HepG2 (cell line): ENCODE measurements at regions not wholly inside any gene's neighbourhood (a gene's known extent, or its start where the extent isn't known, plus 50 kb on each side); places are given as distances from the start of the nearest gene placed in this dataset.

Source experiments
- ATAC-seq: fragments of 200-7000 bp; cut with Tn5 transposase; 3 replicates; pipeline ENCODE4 v1.9.1; 2020; ENCODE audit warnings: mild to moderate bottlenecking, moderate library complexity
- BruUV-seq: library from RNA; stranded (reverse); fragments of 400-500 nt; replicated peaks from 2 replicates; lab custom pipeline; 2021; lab: Mats Ljungman, UMichigan
- CTCF ChIA-PET: fragments of 300-600 bp; formaldehyde crosslinking; extraction: SDS; loops from one replicate; lab custom pipeline; 2021; ENCODE audit warnings: low total read pairs, inconsistent platforms, low intra/inter-chr PET ratio; lab: Yijun Ruan, JAX
- POLR2A ChIA-PET: fragments of 350-600 bp; sonication (Branson Sonifier 250); formaldehyde crosslinking; loops from one replicate; lab custom pipeline; 2020; ENCODE audit warnings: antibody characterized with exemption, inconsistent platforms; lab: Yijun Ruan, JAX
- DNase-seq: peaks from one replicate; pipeline ENCODE4 v3.0.0-alpha.2; 2015; ENCODE audit warnings: low spot score
- FAIRE-seq: peaks from 3 replicates; lab custom pipeline; 2011; peaks lifted over from hg19 to GRCh38; lab: Jason Lieb, UNC
- H2AFZ ChIP-seq: one replicate; pipeline ENCODE4 v1.6.1; 2011; ENCODE audit warnings: low read length, inconsistent platforms
- H3K27ac ChIP-seq: fragments of 300-600 bp; 3 replicates; pipeline ENCODE4 v1.8.0; 2011; ENCODE audit warnings: mixed run types, mild to moderate bottlenecking, mixed read lengths, low read length, inconsistent platforms; ENCODE audit not compliant: insufficient read depth; ENCODE audit errors: extremely low read length
- H3K27me3 ChIP-seq, 2 experiments: fragments of 200-600 bp in 1 of 2; 2 replicates in 1 of 2; 3 replicates in 1 of 2; pipeline versions ENCODE4 v1.6.0 to v1.8.0; 2011; ENCODE audit warnings: low read length in 2 of 2, mild to moderate bottlenecking in 2 of 2, moderate library complexity in 2 of 2, inconsistent platforms in 1 of 2; ENCODE audit not compliant: insufficient read depth in 2 of 2, control insufficient read depth in 1 of 2
- H3K36me3 ChIP-seq, 2 experiments: fragments of 200-600 bp in 1 of 2; replicated peaks in 1 of 2; 2 replicates in 1 of 2; 3 replicates in 1 of 2; pipeline versions ENCODE4 v1.5.1 to v1.8.0; 2011; ENCODE audit warnings: low read length in 2 of 2, inconsistent platforms in 1 of 2; ENCODE audit not compliant: insufficient read depth in 2 of 2, control insufficient read depth in 1 of 2
- H3K4me1 ChIP-seq: 2 replicates; pipeline ENCODE4 v1.5.1; 2012; ENCODE audit warnings: low read length, inconsistent platforms; ENCODE audit not compliant: insufficient read depth
- H3K4me2 ChIP-seq: 2 replicates; pipeline ENCODE4 v1.6.0; 2011; ENCODE audit warnings: low read depth, low read length, inconsistent platforms
- H3K4me3 ChIP-seq, 3 experiments: fragments of 200-600 bp in 1 of 3; sonication (generic), shearing (Covaris generic) in 1 of 3; replicated peaks in 1 of 3; 2 replicates each; pipeline ENCODE4 v1.5.1; 2011 to 2016; ENCODE audit warnings: low read length in 3 of 3, inconsistent platforms in 2 of 3, low read depth in 2 of 3, mild to moderate bottlenecking in 2 of 3, control low read depth in 1 of 3, mixed read lengths in 1 of 3; ENCODE audit not compliant: insufficient read depth in 1 of 3
- H3K79me2 ChIP-seq: one replicate; pipeline ENCODE4 v1.6.1; 2011; ENCODE audit warnings: low read length, inconsistent platforms; ENCODE audit not compliant: insufficient read depth
- H3K9ac ChIP-seq: 2 replicates; pipeline ENCODE4 v1.6.0; 2011; ENCODE audit warnings: mild to moderate bottlenecking, low read depth, low read length, inconsistent platforms; ENCODE audit not compliant: insufficient read depth
- H3K9me3 ChIP-seq: 2 replicates; pipeline ENCODE4 v1.5.1; 2012; ENCODE audit warnings: mild to moderate bottlenecking, low read length
- H4K20me1 ChIP-seq: 2 replicates; pipeline ENCODE4 v1.6.0; 2011; ENCODE audit warnings: inconsistent platforms, mild to moderate bottlenecking, low read length, moderate library complexity; ENCODE audit not compliant: insufficient read depth
- CREB1 ChIP-seq, 2 experiments: fragments of 450-650 bp in 1 of 2; IDR thresholded peaks; 2 replicates each; pipeline ENCODE4 v1.6.1; 2016 to 2017; ENCODE audit warnings: control low read depth in 1 of 2, mild to moderate bottlenecking in 1 of 2, missing compliant biosample characterization in 1 of 2, missing genetic modification characterization in 1 of 2
- FOSL2 ChIP-seq: sonication (generic); formaldehyde crosslinking; IDR thresholded peaks from 2 replicates; pipeline ENCODE4 v1.4.0; 2020; ENCODE audit warnings: missing genetic modification reagents
- MAZ ChIP-seq, 2 experiments: sonication (generic) in 1 of 2; formaldehyde crosslinking in 1 of 2; IDR thresholded peaks; 2 replicates each; pipeline versions ENCODE4 v1.5.0 to v1.6.1; 2012 to 2020; ENCODE audit warnings: low read depth in 2 of 2, mild to moderate bottlenecking in 2 of 2, borderline replicate concordance in 1 of 2, improper control_type of control experiment in 1 of 2, low read length in 1 of 2, missing genetic modification reagents in 1 of 2, moderate library complexity in 1 of 2
- MBNL3 ChIP-seq: fragments of 250-450 bp; sonication (Bioruptor Pico); conservative IDR thresholded peaks from 2 replicates; pipeline ENCODE4 v1.8.0; 2022; ENCODE audit warnings: mild to moderate bottlenecking, inconsistent platforms
- MEIS2 ChIP-seq: sonication (generic); formaldehyde crosslinking; IDR thresholded peaks from 2 replicates; pipeline ENCODE4 v1.9.0; 2021; ENCODE audit warnings: mild to moderate bottlenecking, missing genetic modification reagents
- PRPF4 ChIP-seq: fragments of 200-400 bp; formaldehyde crosslinking; IDR thresholded peaks from 2 replicates; pipeline ENCODE4 v1.6.1; 2016; ENCODE audit warnings: low read length, low read depth; ENCODE audit not compliant: poor library complexity, severe bottlenecking
- RFX1 ChIP-seq: fragments of 450-650 bp; IDR thresholded peaks from 2 replicates; pipeline ENCODE4 v1.6.1; 2017
- RNF2 ChIP-seq: fragments of 450-650 bp; conservative IDR thresholded peaks from 2 replicates; pipeline ENCODE4 v1.6.1; 2016; ENCODE audit warnings: low read depth
- TOPORS ChIP-seq: sonication (generic); formaldehyde crosslinking; IDR thresholded peaks from 2 replicates; pipeline ENCODE4 v1.8.0; 2023; ENCODE audit warnings: mild to moderate bottlenecking, missing genetic modification reagents
- ZFP36L2 ChIP-seq: sonication (generic); formaldehyde crosslinking; IDR thresholded peaks from 2 replicates; pipeline ENCODE4 v1.4.0; 2020; ENCODE audit warnings: missing genetic modification reagents
- ZMAT3 ChIP-seq: sonication (generic); formaldehyde crosslinking; conservative IDR thresholded peaks from 2 replicates; pipeline ENCODE4 v1.7.0; 2021; ENCODE audit warnings: missing genetic modification reagents
- ZNF3 ChIP-seq: IDR thresholded peaks from 2 replicates; pipeline ENCODE4 v1.7.0; 2017; ENCODE audit warnings: inconsistent platforms
- ZSCAN22 ChIP-seq: sonication (generic); formaldehyde crosslinking; IDR thresholded peaks from 2 replicates; pipeline ENCODE4 v1.4.0; 2020; ENCODE audit warnings: mild to moderate bottlenecking, missing genetic modification reagents
- WGBS: methylation state at CpG from one replicate; pipeline ENCODE4 v1.1.6; 2017; ENCODE audit warnings: low lambda C conversion rate; 5-methylcytosine and 5-hydroxymethylcytosine counted together
- in situ Hi-C: cut with HindIII; loops from 2 replicates; pipeline ENCODE4 v1.10.0; 2017; ENCODE audit warnings: low pct_unique_long_range_greater_than_20kb; ENCODE audit not compliant: extremely low pct_ligation_motif_present
- intact Hi-C: fragments of 100-400 bp; cut with micrococcal nuclease; formaldehyde crosslinking; loops from one replicate; pipeline ENCODE4 v1.10.0; 2022; ENCODE audit not compliant: unreplicated experiment
- TF ChIP-seq, protein P1 (sequence below): sonication (generic); formaldehyde crosslinking; IDR thresholded peaks from 2 replicates; pipeline ENCODE4 v1.4.0; 2020; ENCODE audit warnings: mild to moderate bottlenecking, missing genetic modification reagents
- TF ChIP-seq, protein P2 (sequence below): sonication (generic); formaldehyde crosslinking; IDR thresholded peaks from 2 replicates; pipeline ENCODE4 v1.4.0; 2020; ENCODE audit warnings: mild to moderate bottlenecking, missing genetic modification reagents

DNA sequence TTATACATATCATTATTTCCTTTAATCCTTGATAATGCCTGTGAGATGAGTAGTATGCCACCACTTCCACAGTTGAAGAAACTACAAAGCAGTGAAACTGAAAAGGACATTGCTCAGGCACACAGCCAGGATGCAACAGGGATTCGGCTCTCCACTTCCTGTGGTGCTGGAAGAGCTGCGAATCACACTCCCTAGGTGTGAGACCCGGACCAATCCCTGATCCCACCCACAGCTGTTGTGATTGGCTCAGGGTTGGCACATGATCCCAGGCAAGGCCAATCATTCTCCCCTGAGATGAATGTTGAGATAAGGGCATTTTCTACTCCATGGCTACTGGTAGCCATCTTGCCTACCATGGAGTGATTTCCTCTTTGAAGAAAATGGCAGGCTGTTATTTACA is 218.2 kb downstream of the TMEM114 start (continued):
- no peak for TF ChIP-seq MBNL3
- no peak for TF ChIP-seq MEIS2 (CRISPR knock-in tag)
- TF ChIP-seq, protein P1, sequence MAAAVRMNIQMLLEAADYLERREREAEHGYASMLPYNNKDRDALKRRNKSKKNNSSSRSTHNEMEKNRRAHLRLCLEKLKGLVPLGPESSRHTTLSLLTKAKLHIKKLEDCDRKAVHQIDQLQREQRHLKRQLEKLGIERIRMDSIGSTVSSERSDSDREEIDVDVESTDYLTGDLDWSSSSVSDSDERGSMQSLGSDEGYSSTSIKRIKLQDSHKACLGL: no peak
- TF ChIP-seq RFX1: no peak
- TF ChIP-seq ZNF3 (CRISPR knock-in tag): no peak
- no peak for TF ChIP-seq ZSCAN22 (CRISPR knock-in tag)
- no peak for TF ChIP-seq ZFP36L2 (CRISPR knock-in tag)
- no peak for TF ChIP-seq RNF2
- TF ChIP-seq, protein P2, sequence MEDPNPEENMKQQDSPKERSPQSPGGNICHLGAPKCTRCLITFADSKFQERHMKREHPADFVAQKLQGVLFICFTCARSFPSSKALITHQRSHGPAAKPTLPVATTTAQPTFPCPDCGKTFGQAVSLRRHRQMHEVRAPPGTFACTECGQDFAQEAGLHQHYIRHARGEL: no peak
- no peak for TF ChIP-seq PRPF4
- no peak for TF ChIP-seq MAZ (IDR thresholded peaks at IDR 0.05; ENCODE audit: borderline replicate concordance, low read depth, low read length)
- TF ChIP-seq MAZ (CRISPR knock-in tag; IDR thresholded peaks at IDR 0.05; ENCODE audit: low read depth): no peak
- no peak for TF ChIP-seq ZMAT3 (CRISPR knock-in tag)

DNA sequence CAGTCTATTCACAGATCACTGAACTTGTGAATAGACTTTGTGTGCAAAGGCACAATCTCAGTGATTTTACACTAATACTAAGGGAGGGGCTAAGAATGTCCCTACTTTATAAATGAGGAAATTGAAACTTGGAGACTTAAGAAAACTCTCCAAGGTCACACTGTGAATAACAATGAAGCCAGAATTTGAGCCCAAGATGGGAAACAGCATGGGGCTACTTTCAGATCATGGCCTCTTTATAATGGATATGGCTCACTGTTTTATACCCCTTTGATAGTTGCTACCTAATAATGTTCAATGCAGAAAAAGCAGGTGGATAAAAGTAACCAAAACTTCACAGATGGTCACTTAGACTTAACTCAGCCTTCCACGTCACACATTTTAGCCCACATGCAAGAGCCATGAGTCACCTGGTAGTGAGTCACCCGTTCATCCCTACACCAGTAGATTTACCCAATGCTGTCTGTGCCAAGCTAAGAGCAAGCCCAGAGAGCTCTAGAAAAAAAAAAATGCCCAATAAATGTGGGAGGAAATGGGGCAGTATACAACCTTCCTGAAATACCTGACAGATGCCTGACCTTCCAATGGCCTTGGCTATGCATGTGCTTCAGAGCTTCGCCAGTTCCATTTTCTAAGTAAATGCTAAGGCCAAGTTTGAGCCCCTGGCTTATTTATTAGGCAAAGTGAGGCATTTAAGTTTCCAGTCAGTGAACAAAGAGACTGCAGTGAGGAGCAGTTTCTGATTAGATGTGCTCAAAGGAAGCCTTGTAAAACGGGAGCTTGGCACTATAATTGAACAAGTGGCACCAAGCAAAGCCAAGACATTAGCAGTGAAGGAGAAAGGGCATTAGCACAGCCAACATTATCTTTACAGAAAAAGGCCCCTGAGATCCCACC is 219.7 kb downstream of the TMEM114 start:
- intact Hi-C loops: no loop called here
- DNase-seq: peak; percentile 28
- 8% methylated on average over 4 of the region's 4 CpGs for WGBS
- CTCF ChIA-PET: no interaction called here
- H4K20me1 ChIP-seq: no peaks in the 10 kb centered on the region
- H3K9ac ChIP-seq: no peak overlapping the region
- H3K4me3 ChIP-seq: no peak overlapping the region
- H3K27ac ChIP-seq: no peak overlapping the region
- no peak for ATAC-seq
- no peak overlapping the region for H2AFZ ChIP-seq
- in situ Hi-C loops: no loop called here
- TF ChIP-seq FOSL2 (CRISPR knock-in tag) (peak; percentile 90), TOPORS (CRISPR knock-in tag) (no peak), CREB1 (IDR thresholded peaks at IDR 0.05) (peak; percentile 86), CREB1 (CRISPR knock-in tag; IDR thresholded peaks at IDR 0.05) (no peak)
- no peak overlapping the region for H3K4me2 ChIP-seq
- no peaks in the 10 kb centered on the region for H3K79me2 ChIP-seq
- no TSS peak for BruUV-seq
- H3K27me3 ChIP-seq: no peaks in the 10 kb centered on the region
- no peak for FAIRE-seq
- POLR2A ChIA-PET: no interaction called here
- no peaks in the 10 kb centered on the region for H3K4me1 ChIP-seq
- no peaks in the 10 kb centered on the region for H3K9me3 ChIP-seq
- H3K36me3 ChIP-seq: no peaks in the 10 kb centered on the region
